H9 (cell line): ENCODE measurements at regions not wholly inside any gene's neighbourhood (a gene's known extent, or its start where the extent isn't known, plus 50 kb on each side); places are given as distances from the start of the nearest gene placed in this dataset.
A peak's percentile ranks its signal among the peaks of the same experiment; 100 is the strongest.

Experiments
- DNase-seq: peaks from one replicate; pipeline ENCODE4 v3.0.0-alpha.2; 2017
- H2AFZ ChIP-seq: one replicate; pipeline ENCODE4 v1.6.1; 2013; ENCODE audit warnings: mild to moderate bottlenecking, low read length, control low read depth, moderate library complexity
- H2AK5ac ChIP-seq: 2 replicates; pipeline ENCODE4 v1.6.1; 2013; ENCODE audit warnings: low read length, control low read depth, mixed read lengths; ENCODE audit not compliant: insufficient read length
- H2BK120ac ChIP-seq: one replicate; pipeline ENCODE4 v1.6.1; 2013; ENCODE audit warnings: low read depth, mild to moderate bottlenecking, low read length, control low read depth, inconsistent platforms; ENCODE audit not compliant: poor library complexity, severe bottlenecking
- H2BK12ac ChIP-seq: 2 replicates; pipeline ENCODE4 v1.6.1; 2013; ENCODE audit warnings: low read length, control low read depth, mixed read lengths, low read depth; ENCODE audit not compliant: insufficient read length
- H2BK15ac ChIP-seq: 2 replicates; pipeline ENCODE4 v1.6.1; 2013; ENCODE audit warnings: low read depth, low read length, control low read depth
- H2BK20ac ChIP-seq: one replicate; pipeline ENCODE4 v1.6.1; 2013; ENCODE audit warnings: low read depth, mild to moderate bottlenecking, low read length, control low read depth, inconsistent platforms; ENCODE audit not compliant: poor library complexity, severe bottlenecking
- H2BK5ac ChIP-seq: 2 replicates; pipeline ENCODE4 v1.6.1; 2013; ENCODE audit warnings: low read length, control low read depth, mixed read lengths; ENCODE audit not compliant: insufficient read length
- H3K14ac ChIP-seq: 2 replicates; pipeline ENCODE4 v1.6.1; 2013; ENCODE audit warnings: low read length, control low read depth; ENCODE audit not compliant: insufficient read depth
- H3K18ac ChIP-seq: 2 replicates; pipeline ENCODE4 v1.6.1; 2013; ENCODE audit warnings: low read depth, mild to moderate bottlenecking, mixed read lengths, low read length, control low read depth; ENCODE audit not compliant: insufficient read length
- H3K23ac ChIP-seq: 2 replicates; pipeline ENCODE4 v1.6.1; 2013; ENCODE audit warnings: low read length, control low read depth, mixed read lengths, low read depth; ENCODE audit not compliant: insufficient read length
- H3K23me2 ChIP-seq: 2 replicates; pipeline ENCODE4 v1.6.1; 2013; ENCODE audit warnings: low read depth, mild to moderate bottlenecking, mixed read lengths, low read length, control low read depth; ENCODE audit not compliant: insufficient read length, poor library complexity, severe bottlenecking
- H3K27ac ChIP-seq: 2 replicates; pipeline ENCODE4 v1.5.1; 2013; ENCODE audit warnings: low read length, control low read depth, mixed read lengths, low read depth; ENCODE audit not compliant: insufficient read length
- H3K27me3 ChIP-seq: 2 replicates; pipeline ENCODE4 v1.6.1; 2013; ENCODE audit warnings: low read length, control low read depth, inconsistent platforms; ENCODE audit not compliant: insufficient read depth
- H3K4ac ChIP-seq: 2 replicates; pipeline ENCODE4 v1.6.1; 2013; ENCODE audit warnings: low read depth, mild to moderate bottlenecking, control low read depth, inconsistent platforms, low read length, moderate library complexity
- H3K4me1 ChIP-seq: 2 replicates; pipeline ENCODE4 v1.6.1; 2013; ENCODE audit warnings: low read length, control low read depth, inconsistent platforms; ENCODE audit not compliant: insufficient read depth
- H3K4me2 ChIP-seq: 2 replicates; pipeline ENCODE4 v1.6.1; 2013; ENCODE audit warnings: low read length, control low read depth, mixed read lengths; ENCODE audit not compliant: insufficient read length, insufficient read depth
- H3K56ac ChIP-seq: 2 replicates; pipeline ENCODE4 v1.6.1; 2013; ENCODE audit warnings: low read depth, mild to moderate bottlenecking, mixed read lengths, low read length, control low read depth; ENCODE audit not compliant: insufficient read length
- H3K79me1 ChIP-seq: 2 replicates; pipeline ENCODE4 v1.6.1; 2013; ENCODE audit warnings: low read depth, mild to moderate bottlenecking, moderate library complexity, low read length, control low read depth, inconsistent platforms; ENCODE audit not compliant: insufficient read depth, poor library complexity, severe bottlenecking
- H3K79me2 ChIP-seq: 2 replicates; pipeline ENCODE4 v1.6.1; 2013; ENCODE audit warnings: low read length, control low read depth, inconsistent platforms; ENCODE audit not compliant: insufficient read depth
- H3K9ac ChIP-seq: 2 replicates; pipeline ENCODE4 v1.6.1; 2013; ENCODE audit warnings: low read length, control low read depth, mixed read lengths; ENCODE audit not compliant: insufficient read length; ENCODE audit errors: extremely low read depth
- H3K9me3 ChIP-seq: one replicate; pipeline ENCODE4 v1.6.1; 2013; ENCODE audit warnings: low read depth, low read length, inconsistent platforms; ENCODE audit not compliant: control insufficient read depth
- H3T11ph ChIP-seq: one replicate; pipeline ENCODE4 v1.6.1; 2013; ENCODE audit warnings: mild to moderate bottlenecking, low read length, control low read depth, inconsistent platforms
- H4K20me1 ChIP-seq: one replicate; pipeline ENCODE4 v1.6.1; 2013; ENCODE audit not compliant: control insufficient read depth, insufficient read length, insufficient read depth
- H4K5ac ChIP-seq: 2 replicates; pipeline ENCODE4 v1.6.1; 2013; ENCODE audit warnings: low read depth, mild to moderate bottlenecking, mixed read lengths, low read length, control low read depth; ENCODE audit not compliant: insufficient read length
- H4K8ac ChIP-seq: replicated peaks from 2 replicates; pipeline ENCODE4 v1.6.1; 2013; ENCODE audit warnings: low read length, control low read depth, mixed read lengths, low read depth; ENCODE audit not compliant: insufficient read length
- H4K91ac ChIP-seq: 2 replicates; pipeline ENCODE4 v1.6.1; 2013; ENCODE audit warnings: low read depth, mild to moderate bottlenecking, moderate library complexity, mixed read lengths, low read length, control low read depth; ENCODE audit not compliant: insufficient read length
- H3K27ac Mint-ChIP-seq, 3 experiments: 2 replicates in 2 of 3; 3 replicates in 1 of 3; pipeline ENCODE4 v1.8.0; 2020 to 2021; ENCODE audit warnings: mixed read lengths in 3 of 3, mild to moderate bottlenecking in 1 of 3, moderate library complexity in 1 of 3
- H3K27me3 Mint-ChIP-seq: 2 replicates; pipeline ENCODE4 v1.8.0; 2021; ENCODE audit warnings: low read depth, mild to moderate bottlenecking, moderate library complexity, mixed read lengths
- H3K36me3 Mint-ChIP-seq, 3 experiments: 2 replicates in 2 of 3; 3 replicates in 1 of 3; pipeline ENCODE4 v1.8.0; 2020 to 2021; ENCODE audit warnings: low read depth in 3 of 3, mixed read lengths in 3 of 3; ENCODE audit not compliant: insufficient read depth in 1 of 3
- H3K4me1 Mint-ChIP-seq, 2 experiments: 2 replicates each; pipeline ENCODE4 v1.8.0; 2020; ENCODE audit warnings: mixed read lengths in 2 of 2
- H3K4me3 Mint-ChIP-seq, 2 experiments: 2 replicates in 1 of 2; 3 replicates in 1 of 2; pipeline ENCODE4 v1.8.0; 2020 to 2021; ENCODE audit warnings: mild to moderate bottlenecking in 2 of 2, mixed read lengths in 2 of 2, moderate library complexity in 1 of 2
- H3K9me3 Mint-ChIP-seq, 2 experiments: 2 replicates in 1 of 2; 3 replicates in 1 of 2; pipeline ENCODE4 v1.8.0; 2020; ENCODE audit warnings: mild to moderate bottlenecking in 2 of 2, mixed read lengths in 2 of 2, moderate library complexity in 1 of 2
- WGBS: extraction: QIAGEN DNeasy Blood & Tissue Kit; methylation state at CpG from one replicate; pipeline ENCODE4 v1.1.7; 2013; ENCODE audit warnings: missing lambda C conversion rate, low lambda C conversion rate, mixed read lengths; ENCODE audit not compliant: insufficient read length; ENCODE audit errors: extremely low coverage; 5-methylcytosine and 5-hydroxymethylcytosine counted together
- TF ChIP-seq, protein P1 (sequence below): fragments of 200-600 bp; sonication (generic); conservative IDR thresholded peaks from 3 replicates; pipeline ENCODE4 v1.8.0; 2021; ENCODE audit warnings: antibody characterized with exemption, mild to moderate bottlenecking

GRCh38 chr15:38818157-38818790 lies 253.7 kb upstream of the RASGRP1 start:
- no peaks in the 10 kb centered on the region for H3K9me3 ChIP-seq
- no peaks in the 10 kb centered on the region for H3K9me3 Mint-ChIP-seq
- DNase-seq: peak; percentile 57
- no peak overlapping the region for H3K4me3 Mint-ChIP-seq
- H3K27me3 ChIP-seq: no peaks in the 10 kb centered on the region
- H3K18ac ChIP-seq: no peak overlapping the region
- H3K23ac ChIP-seq: no peak overlapping the region
- H4K5ac ChIP-seq: no peak overlapping the region
- H2AK5ac ChIP-seq: no peak overlapping the region
- no peaks in the 10 kb centered on the region; the same call in 1 of the 2 replicates for H3K27me3 Mint-ChIP-seq
- no peaks in the 10 kb centered on the region for H3K4me1 ChIP-seq
- no peak overlapping the region for H3K27ac Mint-ChIP-seq
- H2BK20ac ChIP-seq: no peak overlapping the region
- H3K56ac ChIP-seq: no peak overlapping the region
- no peak overlapping the region for H3K4me2 ChIP-seq
- no peak overlapping the region for H3T11ph ChIP-seq
- H3K23me2 ChIP-seq: no peaks in the 10 kb centered on the region
- H4K8ac ChIP-seq: no peak overlapping the region
- no peak overlapping the region for H2BK12ac ChIP-seq
- no CpG with 5 or more reads among the region's 9 CpGs for WGBS
- H4K20me1 ChIP-seq: no peaks in the 10 kb centered on the region
- no peak overlapping the region for H2BK5ac ChIP-seq
- H3K14ac ChIP-seq: no peak overlapping the region
- H3K79me2 ChIP-seq: no peaks in the 10 kb centered on the region
- H4K91ac ChIP-seq: no peak overlapping the region
- no peak overlapping the region for H3K9ac ChIP-seq
- H2AFZ ChIP-seq: no peak overlapping the region
- H3K27ac ChIP-seq: no peak overlapping the region
- H3K4me1 Mint-ChIP-seq: peaks cover 13% of the 10 kb centered on the region in 2 experiments
- no peak overlapping the region for H2BK15ac ChIP-seq
- H2BK120ac ChIP-seq: no peak overlapping the region
- no peak overlapping the region for H3K4ac ChIP-seq
- TF ChIP-seq, protein P1, sequence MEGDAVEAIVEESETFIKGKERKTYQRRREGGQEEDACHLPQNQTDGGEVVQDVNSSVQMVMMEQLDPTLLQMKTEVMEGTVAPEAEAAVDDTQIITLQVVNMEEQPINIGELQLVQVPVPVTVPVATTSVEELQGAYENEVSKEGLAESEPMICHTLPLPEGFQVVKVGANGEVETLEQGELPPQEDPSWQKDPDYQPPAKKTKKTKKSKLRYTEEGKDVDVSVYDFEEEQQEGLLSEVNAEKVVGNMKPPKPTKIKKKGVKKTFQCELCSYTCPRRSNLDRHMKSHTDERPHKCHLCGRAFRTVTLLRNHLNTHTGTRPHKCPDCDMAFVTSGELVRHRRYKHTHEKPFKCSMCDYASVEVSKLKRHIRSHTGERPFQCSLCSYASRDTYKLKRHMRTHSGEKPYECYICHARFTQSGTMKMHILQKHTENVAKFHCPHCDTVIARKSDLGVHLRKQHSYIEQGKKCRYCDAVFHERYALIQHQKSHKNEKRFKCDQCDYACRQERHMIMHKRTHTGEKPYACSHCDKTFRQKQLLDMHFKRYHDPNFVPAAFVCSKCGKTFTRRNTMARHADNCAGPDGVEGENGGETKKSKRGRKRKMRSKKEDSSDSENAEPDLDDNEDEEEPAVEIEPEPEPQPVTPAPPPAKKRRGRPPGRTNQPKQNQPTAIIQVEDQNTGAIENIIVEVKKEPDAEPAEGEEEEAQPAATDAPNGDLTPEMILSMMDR: no peak
- H3K36me3 Mint-ChIP-seq: no peaks in the 10 kb centered on the region
- H3K79me1 ChIP-seq: no peaks in the 10 kb centered on the region
